Mucosa of descending colon (tissue), 3 donors: ENCODE measurements at regions not wholly inside any gene's neighbourhood (a gene's known extent, or its start where the extent isn't known, plus 50 kb on each side); places are given as distances from the start of the nearest gene placed in this dataset.

ENCODE experiments used
- ATAC-seq: fragments of 200-7000 bp; cut with Tn5 transposase; one replicate; pipeline ENCODE4 v1.9.1; 2020; ENCODE audit warnings: mild to moderate bottlenecking, moderate library complexity
- DNase-seq, 3 donors: peaks; one replicate each; pipeline ENCODE4 v3.0.0-alpha.2; 2020
- H3K36me3 ChIP-seq: fragments of 200-600 bp; one replicate; pipeline ENCODE4 v1.8.0; 2021; ENCODE audit warnings: low read depth, mild to moderate bottlenecking
- H3K4me1 ChIP-seq: fragments of 200-600 bp; one replicate; pipeline ENCODE4 v1.8.0; 2021; ENCODE audit warnings: low read depth, mild to moderate bottlenecking
- H3K4me3 ChIP-seq: fragments of 200-600 bp; one replicate; pipeline ENCODE4 v1.8.0; 2021; ENCODE audit warnings: mild to moderate bottlenecking
- H3K9me3 ChIP-seq: fragments of 200-600 bp; one replicate; pipeline ENCODE4 v1.8.0; 2021; ENCODE audit warnings: mild to moderate bottlenecking
- intact Hi-C, 2 donors: fragments of 100-400 bp; cut with DNase I in 1 of 2; cut with micrococcal nuclease in 1 of 2; formaldehyde crosslinking; loops; one replicate each; pipeline versions ENCODE4 v1.11.0 to v1.11.1; 2022; cut with DNase I, micrococcal nuclease
- TF ChIP-seq, protein P1 (sequence below): fragments of 200-600 bp; IDR thresholded peaks from one replicate; pipeline ENCODE4 v1.8.0; 2022; ENCODE audit warnings: antibody characterized with exemption, mild to moderate bottlenecking
- donor health status: DM: no; HTN: no; CAD: no; lungs with moderate emphysema.
- donor health status: DM: no; HTN: no; CAD: no.
- donor health status: DM: no; HTN: yes; CAD: no.

DNA sequence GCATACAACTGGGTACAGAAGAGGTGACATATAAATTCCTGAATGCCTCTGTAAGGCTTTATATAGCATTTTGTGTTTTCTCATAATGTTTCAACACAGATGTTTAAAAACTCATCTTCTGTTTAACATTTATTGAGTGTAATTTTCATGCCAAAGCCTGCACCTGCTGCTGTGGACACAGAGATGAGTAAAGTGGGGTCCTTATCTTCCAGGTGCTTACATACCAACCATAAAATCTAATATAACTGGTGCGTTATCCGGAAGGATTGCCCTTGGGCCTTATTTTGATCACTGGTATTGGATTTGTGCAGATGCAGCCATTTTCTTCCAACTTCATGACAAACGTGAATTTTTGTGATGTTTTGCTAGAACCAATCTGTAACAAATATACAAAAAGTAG, 222.3 kb downstream of the DMRT2 start:
- no peaks in the 10 kb centered on the region for H3K36me3 ChIP-seq
- no peaks in the 10 kb centered on the region for H3K4me1 ChIP-seq
- DNase-seq (peak in 1 of 3 donors; percentile 5), ATAC-seq (peak; percentile 43)
- TF ChIP-seq, protein P1, sequence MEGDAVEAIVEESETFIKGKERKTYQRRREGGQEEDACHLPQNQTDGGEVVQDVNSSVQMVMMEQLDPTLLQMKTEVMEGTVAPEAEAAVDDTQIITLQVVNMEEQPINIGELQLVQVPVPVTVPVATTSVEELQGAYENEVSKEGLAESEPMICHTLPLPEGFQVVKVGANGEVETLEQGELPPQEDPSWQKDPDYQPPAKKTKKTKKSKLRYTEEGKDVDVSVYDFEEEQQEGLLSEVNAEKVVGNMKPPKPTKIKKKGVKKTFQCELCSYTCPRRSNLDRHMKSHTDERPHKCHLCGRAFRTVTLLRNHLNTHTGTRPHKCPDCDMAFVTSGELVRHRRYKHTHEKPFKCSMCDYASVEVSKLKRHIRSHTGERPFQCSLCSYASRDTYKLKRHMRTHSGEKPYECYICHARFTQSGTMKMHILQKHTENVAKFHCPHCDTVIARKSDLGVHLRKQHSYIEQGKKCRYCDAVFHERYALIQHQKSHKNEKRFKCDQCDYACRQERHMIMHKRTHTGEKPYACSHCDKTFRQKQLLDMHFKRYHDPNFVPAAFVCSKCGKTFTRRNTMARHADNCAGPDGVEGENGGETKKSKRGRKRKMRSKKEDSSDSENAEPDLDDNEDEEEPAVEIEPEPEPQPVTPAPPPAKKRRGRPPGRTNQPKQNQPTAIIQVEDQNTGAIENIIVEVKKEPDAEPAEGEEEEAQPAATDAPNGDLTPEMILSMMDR = no peak
- no peaks in the 10 kb centered on the region for H3K9me3 ChIP-seq
- H3K4me3 ChIP-seq = no peak overlapping the region
- intact Hi-C loops = no loop called here

- ATAC-seq (no peak), DNase-seq (no peak)
- intact Hi-C loops = no loop called here
- no peaks in the 10 kb centered on the region for H3K4me1 ChIP-seq
- H3K4me3 ChIP-seq = no peak overlapping the region
- no peaks in the 10 kb centered on the region for H3K36me3 ChIP-seq
- TF ChIP-seq, protein P1 = no peak
- H3K9me3 ChIP-seq = no peaks in the 10 kb centered on the region
Measured at GRCh38 chr9:1273859-1274258, 223.7 kb downstream of the DMRT2 start.

DNA sequence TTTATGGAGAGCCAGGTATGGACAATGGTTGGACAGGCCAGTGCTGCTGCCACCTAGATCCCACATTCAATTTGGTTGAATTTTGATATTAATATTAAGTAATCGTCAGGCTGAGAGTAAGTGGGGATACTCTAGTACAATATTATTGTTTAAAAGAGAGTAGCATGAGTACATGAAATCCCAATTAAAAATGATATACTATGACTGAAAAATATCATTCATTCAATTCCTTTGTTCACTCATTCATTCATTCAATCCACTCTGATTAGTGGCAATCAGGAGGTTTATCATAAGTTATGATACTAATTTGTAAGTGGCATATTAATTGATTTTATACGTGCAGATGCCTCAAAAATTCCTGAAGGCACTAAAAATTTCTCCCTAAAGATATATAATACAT, 224.2 kb downstream of the DMRT2 start:
- intact Hi-C loops = no loop called here
- no peaks in the 10 kb centered on the region for H3K9me3 ChIP-seq
- no peaks in the 10 kb centered on the region for H3K4me1 ChIP-seq
- no peak for DNase-seq
- no peak for ATAC-seq
- no peak overlapping the region for H3K4me3 ChIP-seq
- TF ChIP-seq, protein P1 = no peak
- H3K36me3 ChIP-seq = no peaks in the 10 kb centered on the region

- intact Hi-C loops = no loop called here
- TF ChIP-seq, protein P1 = no peak
- ATAC-seq (no peak), DNase-seq (no peak)
- no peaks in the 10 kb centered on the region for H3K9me3 ChIP-seq
- H3K36me3 ChIP-seq = no peaks in the 10 kb centered on the region
- H3K4me3 ChIP-seq = no peak overlapping the region
- no peaks in the 10 kb centered on the region for H3K4me1 ChIP-seq
Measured at GRCh38 chr9:1276474-1276873, 226.3 kb downstream of the DMRT2 start.

- intact Hi-C loops = no loop called here
- Histone ChIP-seq H3K36me3 (no peaks in the 10 kb centered on the region), H3K4me1 (no peaks in the 10 kb centered on the region), H3K4me3 (no peak overlapping the region), H3K9me3 (no peaks in the 10 kb centered on the region)
- no peak for ATAC-seq
- TF ChIP-seq, protein P1 = no peak
- DNase-seq = no peak
Measured at GRCh38 chr9:1284727-1285126, 234.6 kb downstream of the DMRT2 start.

DNA sequence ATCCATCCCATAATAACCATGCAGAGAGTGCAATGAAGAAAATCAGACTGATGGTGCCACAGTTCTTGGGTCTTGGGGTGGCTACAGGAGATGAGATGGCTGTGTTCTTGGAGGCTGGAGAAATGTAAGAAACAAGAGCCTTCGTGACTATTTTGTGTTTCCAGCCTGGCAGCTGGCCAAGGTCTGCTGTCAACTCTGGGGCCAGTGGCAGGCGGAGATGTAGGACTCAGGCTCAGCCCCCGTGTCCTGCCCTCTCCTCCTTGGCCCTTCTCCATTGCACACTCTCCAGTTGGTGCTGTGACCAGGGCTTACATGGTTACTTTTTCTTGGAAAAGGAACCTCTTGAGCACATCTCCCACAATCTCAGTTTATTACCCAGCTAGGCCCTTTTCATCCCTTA, 235.4 kb downstream of the DMRT2 start:
- TF ChIP-seq, protein P1 = no peak

More for the DNA sequence above, 235.4 kb downstream of the DMRT2 start:
- H3K4me3 ChIP-seq = no peak overlapping the region
- no peak for DNase-seq
- H3K4me1 ChIP-seq = no peaks in the 10 kb centered on the region
- no peaks in the 10 kb centered on the region for H3K36me3 ChIP-seq
- H3K9me3 ChIP-seq = no peaks in the 10 kb centered on the region
- no peak for ATAC-seq
- intact Hi-C loops = no loop called here
